GM19238 (cell line): ENCODE measurements at regions not wholly inside any gene's neighbourhood (a gene's known extent, or its start where the extent isn't known, plus 50 kb on each side); places are given as distances from the start of the nearest gene placed in this dataset.

Experiments used
- DNase-seq: peaks from one replicate; pipeline ENCODE4 v3.0.0; 2011; ENCODE audit warnings: low spot score; ENCODE audit not compliant: insufficient read length

DNA sequence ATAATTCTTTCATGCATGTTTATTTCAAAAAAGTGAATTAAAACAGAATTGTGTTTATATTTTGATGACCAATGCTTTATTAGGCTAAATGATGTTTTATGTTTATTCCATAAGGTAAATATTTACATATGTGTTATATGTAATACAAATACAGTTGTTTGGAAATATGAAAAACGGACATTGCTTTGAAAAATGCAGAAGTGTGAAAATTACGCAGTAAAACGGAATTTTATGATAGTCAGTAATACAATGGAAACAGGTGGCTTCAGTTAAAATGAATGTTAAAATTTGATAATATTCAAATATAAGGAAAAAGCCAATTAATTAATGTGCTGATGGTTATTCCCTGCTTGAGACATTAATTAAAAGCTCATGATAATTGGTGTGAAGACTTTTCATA lies 1633.8 kb downstream of the MAT2B start:
- no peak for DNase-seq

DNA sequence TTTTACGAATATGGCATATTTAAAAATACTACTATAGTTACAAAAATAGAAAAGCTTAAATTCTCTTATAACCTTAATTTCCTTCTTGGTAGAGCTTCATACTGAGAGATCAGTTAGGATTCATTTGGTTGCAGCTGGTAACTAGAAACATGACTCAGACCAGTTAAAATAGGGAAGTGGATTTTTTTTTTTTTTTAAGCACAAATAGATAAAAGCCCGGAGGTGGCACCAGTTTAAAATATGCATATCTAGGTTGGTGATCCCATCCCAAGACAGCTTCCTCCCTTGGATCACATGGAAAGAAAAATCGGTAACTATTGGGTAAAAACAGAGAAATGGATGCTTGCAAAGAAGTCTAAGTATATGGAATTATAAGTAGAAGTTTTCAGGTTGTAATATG lies 1634.3 kb downstream of the MAT2B start:
- DNase-seq: no peak

DNA sequence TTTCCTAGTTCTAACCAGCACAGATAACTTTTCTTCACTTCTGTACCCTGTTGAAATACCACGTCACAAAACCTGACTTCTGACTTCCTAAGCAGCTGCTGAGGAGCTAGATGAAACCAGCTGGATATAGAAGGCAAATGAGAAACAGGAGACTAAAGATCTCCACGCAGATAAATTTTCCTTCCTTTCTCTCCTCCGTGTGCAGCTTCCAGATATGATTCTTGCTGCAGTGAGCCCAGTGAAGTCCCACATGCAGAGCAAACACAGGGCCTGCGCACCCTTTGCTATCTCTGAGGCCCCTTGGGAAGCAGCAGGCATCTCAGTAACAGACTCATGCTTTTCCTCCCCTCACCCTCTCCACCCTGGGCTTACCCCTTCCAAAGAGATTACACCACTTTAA lies 1638.3 kb downstream of the MAT2B start:
- DNase-seq: no peak

DNA sequence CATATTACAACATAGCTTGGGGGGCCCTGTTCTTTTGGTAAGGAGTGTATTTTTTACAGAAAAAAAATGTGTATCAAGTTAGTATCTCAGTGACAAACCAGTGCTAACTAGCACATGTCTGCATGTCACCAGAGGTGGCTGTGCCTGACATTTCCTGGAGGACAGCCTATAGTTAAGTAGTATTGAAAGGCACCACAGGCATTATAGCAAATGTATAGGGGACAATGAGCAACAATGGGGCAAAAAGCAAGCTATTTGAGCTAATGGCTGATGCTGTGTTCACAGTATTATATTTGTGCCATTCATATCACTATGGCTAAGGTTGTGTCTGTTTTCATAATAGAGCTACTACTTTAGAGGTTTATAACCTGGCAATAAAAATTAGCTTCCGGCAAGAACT lies 1644.0 kb downstream of the MAT2B start:
- DNase-seq: no peak

DNA sequence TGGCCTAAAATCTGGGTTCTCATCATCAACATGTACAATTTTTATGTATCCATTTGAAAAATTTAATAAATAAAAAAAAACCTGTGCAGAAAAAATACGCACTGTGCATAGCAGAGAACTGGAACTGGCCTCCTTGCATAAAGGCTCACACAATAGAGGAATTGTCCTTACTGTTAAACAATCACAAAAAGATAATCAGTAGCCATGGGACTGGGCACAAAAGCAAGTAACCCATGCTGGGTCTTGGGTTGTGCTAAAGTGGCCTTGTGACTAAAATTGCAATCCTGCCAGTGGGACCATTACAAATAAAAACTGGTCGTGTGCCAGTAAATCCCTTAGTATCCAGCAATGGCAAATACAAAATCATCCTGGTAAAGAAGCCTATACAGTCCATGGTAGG lies 1646.6 kb downstream of the MAT2B start:
- DNase-seq: no peak

DNA sequence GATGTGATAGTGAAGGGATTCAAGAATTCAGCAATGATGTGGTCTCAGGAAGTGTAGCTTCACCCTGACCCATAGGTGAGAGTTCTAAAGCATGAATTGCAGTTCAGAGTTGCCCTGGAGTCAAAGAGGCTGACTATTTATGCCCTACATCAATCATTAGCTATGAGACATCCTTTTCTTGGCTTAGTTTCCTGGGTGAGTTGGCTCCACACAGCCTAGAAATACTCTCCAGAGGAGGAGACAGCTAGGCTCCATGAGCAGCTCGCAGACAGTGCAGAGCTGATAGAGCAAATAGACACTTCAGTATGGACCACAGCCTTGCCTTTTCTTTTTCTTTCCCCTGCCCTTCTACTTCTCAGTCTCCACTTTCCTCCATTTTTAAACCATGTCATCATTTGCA lies 1651.8 kb downstream of the MAT2B start:
- DNase-seq: no peak

DNA sequence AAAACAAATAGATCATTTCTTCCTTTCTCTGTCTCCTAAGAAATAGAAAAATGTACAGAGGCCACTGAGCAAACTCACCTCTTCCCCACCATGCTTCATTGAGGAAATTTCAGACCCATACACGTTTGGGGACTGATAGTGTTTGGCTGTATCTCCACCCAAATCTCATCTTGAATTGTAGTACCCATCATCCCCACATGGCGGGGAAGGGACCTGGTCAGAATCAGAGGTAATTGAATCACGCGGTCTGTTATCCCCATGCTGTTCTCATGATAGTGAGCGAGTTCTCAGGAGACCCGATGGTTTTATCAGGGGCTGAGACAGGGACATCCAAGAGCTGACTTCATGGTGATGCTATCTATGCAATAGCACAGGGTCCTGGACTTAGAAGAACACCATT lies 1655.8 kb downstream of the MAT2B start:
- DNase-seq: no peak

DNA sequence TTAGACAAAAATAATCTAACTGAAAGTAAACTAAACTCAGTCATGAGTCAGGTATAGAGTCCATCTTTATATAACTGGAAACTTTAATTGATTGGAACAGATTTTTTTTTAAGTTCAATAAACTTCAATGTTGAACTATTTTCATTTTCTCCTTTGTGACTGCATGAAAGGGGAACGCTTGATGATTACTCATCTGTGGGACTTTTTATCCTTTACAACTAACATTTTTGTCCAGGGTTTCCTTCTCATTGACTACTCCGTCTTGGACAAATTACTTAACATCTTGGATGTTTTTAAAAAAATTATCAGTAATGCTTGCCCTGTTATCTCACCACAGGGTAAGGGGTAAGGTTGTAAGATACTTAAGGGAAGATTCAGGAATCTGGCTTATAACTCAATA lies 1658.4 kb downstream of the MAT2B start:
- DNase-seq: no peak

DNA sequence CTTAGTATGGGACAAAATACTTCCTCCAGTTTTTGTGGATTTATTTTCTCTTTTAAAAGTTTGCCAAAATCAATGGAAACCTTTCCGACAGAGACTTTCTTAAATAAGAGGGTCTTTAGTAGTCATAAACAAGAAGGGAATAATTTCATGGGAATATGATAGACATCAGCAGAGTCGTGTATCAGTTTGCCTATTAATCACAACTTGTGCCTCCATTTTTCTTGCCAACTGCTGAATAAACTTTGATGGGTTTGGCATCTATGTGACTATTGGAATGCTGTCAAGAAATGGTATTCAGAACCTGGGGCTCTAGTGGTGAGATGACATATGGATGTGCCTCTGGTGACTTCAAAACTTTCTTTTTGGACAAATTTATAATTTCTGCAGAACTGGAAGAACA lies 1668.2 kb downstream of the MAT2B start:
- DNase-seq: no peak

DNA sequence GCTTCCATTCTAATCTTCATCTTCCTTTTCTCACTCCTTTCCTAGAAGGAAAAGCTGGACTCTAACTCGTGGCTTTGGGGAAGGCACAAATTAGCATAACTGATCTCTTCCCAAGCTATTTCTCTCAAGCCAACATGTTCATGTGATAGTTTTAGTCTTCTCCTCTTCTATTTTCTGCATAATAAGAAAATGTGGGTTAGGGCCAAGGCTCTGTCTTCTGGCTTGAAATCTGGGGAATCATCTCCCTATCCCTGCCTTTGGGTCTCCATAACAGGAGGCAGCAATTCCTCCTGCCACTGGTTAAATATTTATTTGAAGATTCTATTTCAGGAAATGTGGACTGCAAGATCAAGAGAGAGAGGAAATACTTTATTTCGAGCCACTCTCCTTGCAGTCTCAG lies 1669.6 kb downstream of the MAT2B start:
- DNase-seq: no peak

DNA sequence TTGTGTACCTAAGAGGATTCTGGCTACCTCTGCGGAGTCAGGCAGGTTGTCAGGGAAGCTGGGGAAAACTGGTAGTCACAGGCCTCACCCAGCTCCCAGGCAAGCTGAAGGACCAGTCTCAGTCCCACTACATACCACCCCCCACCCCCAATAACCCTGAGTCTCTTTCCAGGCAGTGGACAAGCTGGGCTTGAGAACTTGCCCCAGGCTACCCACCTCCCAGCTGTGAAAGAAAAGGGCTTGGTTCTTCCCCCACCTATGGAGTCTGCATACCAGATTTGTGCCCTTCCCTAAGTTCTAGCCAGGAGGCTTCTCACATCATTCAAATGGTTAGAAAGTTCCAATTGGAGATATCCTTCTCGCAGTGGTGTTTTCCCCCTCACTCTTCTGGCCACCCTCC lies 1678.8 kb downstream of the MAT2B start:
- no peak for DNase-seq

DNA sequence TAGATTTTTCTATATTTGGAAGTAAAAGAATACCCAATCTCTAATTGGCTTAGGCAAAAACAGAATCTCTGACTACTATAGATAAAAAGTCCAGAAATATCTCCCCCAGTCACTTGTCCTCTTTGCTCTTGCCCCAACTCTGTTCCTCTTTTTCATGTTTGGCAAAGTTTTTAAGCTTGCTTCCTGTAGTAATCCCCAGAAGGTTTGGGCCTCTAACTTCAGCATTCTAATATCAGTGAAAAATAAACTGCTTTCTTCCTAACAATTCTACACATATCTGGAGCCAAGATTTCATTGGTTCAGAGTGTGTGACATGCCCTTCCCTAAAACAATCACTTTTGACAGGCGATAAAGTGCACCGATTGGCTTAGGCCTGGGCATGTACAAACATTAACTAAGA lies 1680.3 kb downstream of the MAT2B start:
- DNase-seq: no peak

DNA sequence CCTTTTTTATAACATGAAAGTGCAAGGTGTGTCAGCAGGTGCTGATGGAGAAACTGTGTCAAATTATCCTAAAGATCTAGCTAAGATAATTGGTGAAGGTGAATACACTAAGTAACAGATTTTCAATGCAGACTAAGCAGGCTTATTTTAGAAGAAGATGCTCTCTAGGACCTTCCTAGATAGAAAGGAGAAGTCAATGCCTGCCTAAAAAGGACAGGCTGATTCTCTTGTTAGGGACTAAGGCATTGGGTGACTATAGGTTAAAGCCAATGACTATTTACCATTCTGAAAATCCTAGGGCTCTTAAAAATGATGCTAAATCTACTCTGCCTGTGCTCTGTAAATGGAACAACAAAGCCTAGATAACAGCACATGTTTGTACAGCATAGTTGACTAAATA lies 1682.4 kb downstream of the MAT2B start:
- no peak for DNase-seq

DNA sequence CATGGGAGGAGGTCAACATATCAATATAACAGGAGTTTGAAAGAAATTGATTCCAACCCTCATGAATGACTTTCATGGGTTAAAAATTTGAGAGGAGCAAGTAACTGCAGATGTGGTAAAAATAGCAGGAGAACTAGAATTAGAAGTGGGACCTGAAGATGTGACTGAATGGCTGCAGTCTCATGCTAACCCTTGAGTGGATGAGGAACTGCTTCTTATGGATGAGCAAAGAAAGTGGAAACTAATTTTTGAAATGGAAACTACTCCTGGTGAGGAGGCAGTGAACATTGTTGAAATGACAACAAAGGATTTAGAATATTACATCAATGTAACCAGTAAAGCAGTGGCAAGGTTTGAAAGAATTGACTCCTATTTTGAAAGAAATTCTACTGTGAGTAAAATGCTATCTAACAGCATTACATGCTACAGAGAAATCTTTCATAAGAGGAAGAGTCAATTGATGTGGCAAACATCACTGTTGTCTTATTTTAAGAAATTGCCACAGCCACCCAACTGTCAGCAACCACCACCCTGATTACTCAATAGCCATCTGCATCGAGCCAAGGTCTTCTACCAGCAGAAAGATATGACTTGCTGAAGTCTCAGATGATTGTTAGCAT lies 1683.2 kb downstream of the MAT2B start:
- DNase-seq: no peak

DNA sequence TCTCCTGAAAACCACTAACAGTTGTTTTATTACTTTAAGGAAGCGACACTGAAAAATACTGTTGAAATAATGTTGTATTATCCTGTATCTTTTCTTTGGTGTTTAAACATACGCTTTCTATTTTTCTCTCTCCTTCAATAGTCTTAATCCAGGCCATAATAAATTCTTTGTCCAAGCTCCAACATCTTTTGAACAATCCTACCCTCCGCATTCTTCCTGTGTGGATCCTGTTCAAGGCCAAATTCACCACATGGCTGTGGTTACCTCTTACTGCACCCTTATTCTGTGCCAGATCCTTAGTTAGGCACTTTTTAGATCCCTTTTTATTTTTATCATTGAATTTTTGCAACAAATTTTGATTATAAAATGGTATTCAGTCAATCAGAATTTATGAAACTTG lies 1691.5 kb downstream of the MAT2B start:
- DNase-seq: no peak

DNA sequence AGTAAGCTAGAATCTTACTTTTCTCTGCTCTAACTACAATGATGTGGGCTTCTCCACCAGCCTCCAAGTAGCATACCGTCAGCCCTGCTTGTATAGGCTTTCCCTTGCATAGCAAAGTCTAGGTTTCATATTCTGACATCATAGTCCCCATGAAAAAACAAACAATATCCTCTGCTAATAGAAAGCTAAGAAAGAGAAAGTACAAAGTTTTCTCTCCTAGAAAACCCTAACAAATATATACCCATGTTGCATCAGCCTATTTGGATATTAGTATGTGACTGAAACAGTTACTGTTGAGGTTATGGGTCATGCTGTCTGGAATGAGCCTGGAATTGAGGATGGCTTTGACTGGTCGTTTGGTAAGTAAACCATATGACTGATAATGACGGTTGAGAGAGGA lies 1696.0 kb downstream of the MAT2B start:
- DNase-seq: no peak

DNA sequence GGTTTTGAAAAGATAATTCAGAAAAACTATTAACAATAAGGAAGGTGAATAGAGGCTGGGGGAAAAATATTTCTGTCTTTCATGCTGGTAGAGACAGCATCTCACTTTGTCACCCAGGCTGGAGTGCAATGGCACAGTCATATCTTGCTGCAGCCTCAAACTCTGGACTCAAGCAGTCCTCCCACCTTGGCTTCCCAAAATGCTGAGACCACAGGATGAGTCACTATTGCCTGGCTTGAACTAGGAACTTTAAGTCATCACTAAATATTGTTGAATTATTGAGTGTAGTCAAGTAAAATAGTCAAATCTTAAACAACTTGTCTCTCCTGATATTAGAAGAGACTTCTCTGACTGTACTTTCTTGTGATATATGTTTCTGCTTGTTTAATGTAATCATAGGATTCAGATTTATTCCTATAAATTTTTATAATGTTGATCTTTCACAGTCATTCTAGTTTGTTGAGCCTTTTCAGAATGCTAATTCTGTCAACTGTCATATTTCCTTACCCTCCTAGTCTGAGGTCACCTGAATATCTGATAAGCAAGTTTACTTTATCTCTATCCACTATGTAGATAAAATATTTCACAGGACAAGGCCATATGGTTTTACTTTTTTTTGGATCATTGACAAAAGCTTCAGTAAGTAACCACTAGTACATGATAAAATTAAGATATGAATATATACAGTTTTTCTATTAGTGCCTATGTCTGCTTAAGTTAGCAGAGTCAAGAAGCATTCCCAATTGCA lies 1696.5 kb downstream of the MAT2B start:
- DNase-seq: no peak

DNA sequence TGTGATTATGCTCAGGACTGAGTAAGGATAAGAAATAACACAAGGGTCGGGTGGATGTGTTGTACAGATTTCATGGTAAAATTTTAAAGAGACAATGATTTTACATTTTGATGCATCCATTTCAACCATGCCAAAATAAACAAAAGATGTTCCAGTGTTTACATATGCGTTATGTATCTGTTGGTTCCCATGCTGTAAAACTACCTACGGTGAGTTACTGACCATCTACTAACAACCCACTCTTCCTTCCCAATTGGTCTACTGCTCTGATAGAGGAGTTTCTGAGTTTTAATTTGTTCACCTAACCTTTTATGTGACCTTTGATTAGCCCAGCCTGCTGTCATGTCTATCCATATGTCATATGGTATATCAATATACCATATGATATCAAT lies 1697.1 kb downstream of the MAT2B start:
- DNase-seq: no peak

DNA sequence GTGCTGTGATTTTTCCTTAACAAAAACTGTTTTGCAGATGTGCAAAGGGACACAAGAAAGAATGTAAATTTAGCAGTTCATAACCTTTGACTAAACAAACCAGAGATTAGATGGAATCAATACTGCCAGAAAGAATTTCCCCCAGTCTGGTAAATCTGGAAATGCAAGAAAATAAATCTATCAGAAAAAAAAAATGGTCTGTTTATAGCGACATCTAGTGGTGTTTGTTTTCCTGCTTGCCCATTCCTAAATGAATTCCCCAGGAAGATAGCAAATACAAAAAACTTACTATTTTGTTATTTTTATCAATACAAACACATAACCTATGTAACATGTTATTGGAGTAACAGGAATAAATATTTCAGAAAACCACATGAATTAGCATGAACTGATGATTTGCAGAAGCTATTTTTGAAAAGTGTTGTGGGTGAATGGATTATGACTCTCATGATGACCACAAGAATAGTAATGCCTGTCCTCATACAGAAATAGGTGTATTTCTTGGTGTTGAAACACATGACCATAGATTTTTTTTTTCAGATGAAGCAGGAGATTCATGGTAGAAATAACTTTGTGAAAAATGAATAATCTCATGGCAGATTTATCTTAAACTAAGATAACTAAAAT lies 1703.8 kb downstream of the MAT2B start:
- no peak for DNase-seq

DNA sequence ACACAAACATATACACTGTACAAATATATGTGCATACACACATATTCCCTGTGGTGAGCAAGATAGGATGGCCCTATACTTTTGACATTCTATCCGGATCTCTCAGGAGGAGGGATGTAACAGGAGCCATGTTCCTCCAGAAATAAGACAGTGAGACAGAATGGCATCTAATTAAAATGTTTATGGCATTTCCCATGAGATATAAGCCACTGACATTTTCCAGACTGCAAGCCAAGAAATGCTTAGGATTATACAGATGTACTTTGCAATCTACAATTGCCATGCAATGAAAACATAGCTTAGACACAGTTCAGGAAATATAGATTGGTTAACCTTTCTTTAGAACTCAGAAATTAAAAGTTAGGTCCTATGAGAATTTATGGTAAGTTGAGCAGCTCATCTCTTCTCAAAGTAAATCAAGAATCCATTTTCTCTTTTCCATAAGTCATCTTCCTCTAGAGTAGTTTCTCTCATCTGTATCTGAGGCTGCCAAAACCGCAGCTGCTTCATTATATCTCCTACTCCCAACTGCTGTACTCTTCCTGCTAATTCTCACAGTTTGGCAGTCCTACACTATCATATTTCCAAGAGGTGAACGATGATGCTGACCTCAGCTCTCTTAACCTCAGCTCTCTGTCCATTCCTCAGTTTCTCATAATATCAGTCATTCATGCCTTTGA lies 1719.1 kb downstream of the MAT2B start:
- no peak for DNase-seq

DNA sequence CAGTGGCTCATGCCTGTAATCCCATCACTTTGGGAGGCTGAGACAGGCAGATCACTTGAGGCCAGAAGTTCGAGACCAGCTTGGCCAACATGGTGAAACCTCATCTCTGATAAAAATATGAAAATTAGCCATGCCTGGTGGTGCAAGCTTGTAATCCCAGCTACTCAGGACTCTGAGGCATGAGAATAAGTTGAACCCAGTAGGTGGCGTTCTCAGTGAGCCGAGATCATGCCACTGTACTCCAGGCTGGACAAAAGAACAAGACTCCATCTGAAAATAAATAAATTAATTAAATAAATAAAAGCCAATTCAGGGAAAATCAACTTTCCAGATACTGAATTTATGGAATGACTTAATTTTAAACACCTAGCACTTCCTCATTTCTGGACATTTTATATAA lies 1722.1 kb downstream of the MAT2B start:
- DNase-seq: no peak

DNA sequence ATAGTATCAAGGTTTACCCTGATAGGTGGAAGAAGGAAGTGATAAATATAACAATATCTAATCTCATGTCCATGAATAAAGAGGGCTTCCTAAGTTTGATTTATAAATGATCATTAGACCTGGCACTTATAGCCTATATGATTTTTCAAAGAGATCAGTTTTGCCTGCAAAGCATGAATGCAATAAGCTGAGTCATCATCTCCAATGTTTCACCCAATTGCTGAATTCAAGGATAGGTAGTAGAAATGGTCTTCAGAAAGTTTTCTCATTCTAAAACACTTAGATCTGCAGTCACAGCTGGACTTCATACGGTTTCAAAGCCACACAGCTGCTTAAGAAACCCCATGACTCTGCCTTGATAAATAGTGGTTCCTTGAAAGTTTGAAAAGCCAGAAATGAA lies 1722.8 kb downstream of the MAT2B start:
- no peak for DNase-seq
